Sigmoid colon (tissue), 4 donors: ENCODE measurements at regions not wholly inside any gene's neighbourhood (a gene's known extent, or its start where the extent isn't known, plus 50 kb on each side); places are given as distances from the start of the nearest gene placed in this dataset.

ENCODE experiments used
- CTCF ChIP-seq, 4 experiments: fragments of 450-650 bp in 3 of 4; fragments of 200-600 bp in 1 of 4; IDR thresholded peaks; one replicate each; pipeline ENCODE4 v1.5.1; 2016 to 2019; ENCODE audit warnings: antibody characterized with exemption in 4 of 4, mild to moderate bottlenecking in 3 of 4, moderate library complexity in 2 of 4
- POLR2A ChIP-seq, 2 donors: fragments of 450-650 bp; IDR thresholded peaks; one replicate each; pipeline ENCODE4 v1.6.1; 2016; ENCODE audit warnings: antibody characterized with exemption in 2 of 2, mild to moderate bottlenecking in 2 of 2, moderate library complexity in 2 of 2
- POLR2AphosphoS5 ChIP-seq, 4 donors: sonication (generic); formaldehyde crosslinking; IDR thresholded peaks; one replicate each; pipeline ENCODE4 v1.6.1; 2017; ENCODE audit warnings: antibody characterized with exemption in 4 of 4

- TF ChIP-seq CTCF (IDR thresholded peaks at IDR 0.05), result no peak
- no peak for TF ChIP-seq POLR2A (IDR thresholded peaks at IDR 0.05)
- no peak for TF ChIP-seq POLR2AphosphoS5 (IDR thresholded peaks at IDR 0.05)
Observed at GRCh38 chr21:16651956-16652355, 860.9 kb upstream of the CXADR start.
